ENCODE measurements at regions not wholly inside any gene's neighbourhood (a gene's known extent, or its start where the extent isn't known, plus 50 kb on each side); places are given as distances from the start of the nearest gene placed in this dataset.

DNA sequence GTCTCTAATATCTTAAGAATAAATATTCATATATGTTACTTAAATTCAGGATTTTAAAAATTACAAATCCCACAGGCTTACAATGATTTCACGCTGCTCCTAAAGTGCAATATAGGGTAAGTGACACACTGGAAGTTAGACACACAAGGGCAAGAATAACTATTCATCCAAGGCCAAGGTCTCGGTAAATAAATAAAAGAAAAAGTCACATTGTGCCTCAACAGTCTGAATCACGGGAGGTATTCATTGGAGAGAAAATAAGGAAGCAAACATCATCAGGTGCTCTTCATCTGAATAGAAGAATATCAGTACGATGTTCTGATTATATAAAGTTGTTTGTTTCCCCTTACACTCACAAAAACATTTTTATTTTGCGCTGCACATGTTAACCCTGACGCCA, 820.2 kb downstream of the TRIB2 start (continued):
- TF ChIP-seq, protein P1, sequence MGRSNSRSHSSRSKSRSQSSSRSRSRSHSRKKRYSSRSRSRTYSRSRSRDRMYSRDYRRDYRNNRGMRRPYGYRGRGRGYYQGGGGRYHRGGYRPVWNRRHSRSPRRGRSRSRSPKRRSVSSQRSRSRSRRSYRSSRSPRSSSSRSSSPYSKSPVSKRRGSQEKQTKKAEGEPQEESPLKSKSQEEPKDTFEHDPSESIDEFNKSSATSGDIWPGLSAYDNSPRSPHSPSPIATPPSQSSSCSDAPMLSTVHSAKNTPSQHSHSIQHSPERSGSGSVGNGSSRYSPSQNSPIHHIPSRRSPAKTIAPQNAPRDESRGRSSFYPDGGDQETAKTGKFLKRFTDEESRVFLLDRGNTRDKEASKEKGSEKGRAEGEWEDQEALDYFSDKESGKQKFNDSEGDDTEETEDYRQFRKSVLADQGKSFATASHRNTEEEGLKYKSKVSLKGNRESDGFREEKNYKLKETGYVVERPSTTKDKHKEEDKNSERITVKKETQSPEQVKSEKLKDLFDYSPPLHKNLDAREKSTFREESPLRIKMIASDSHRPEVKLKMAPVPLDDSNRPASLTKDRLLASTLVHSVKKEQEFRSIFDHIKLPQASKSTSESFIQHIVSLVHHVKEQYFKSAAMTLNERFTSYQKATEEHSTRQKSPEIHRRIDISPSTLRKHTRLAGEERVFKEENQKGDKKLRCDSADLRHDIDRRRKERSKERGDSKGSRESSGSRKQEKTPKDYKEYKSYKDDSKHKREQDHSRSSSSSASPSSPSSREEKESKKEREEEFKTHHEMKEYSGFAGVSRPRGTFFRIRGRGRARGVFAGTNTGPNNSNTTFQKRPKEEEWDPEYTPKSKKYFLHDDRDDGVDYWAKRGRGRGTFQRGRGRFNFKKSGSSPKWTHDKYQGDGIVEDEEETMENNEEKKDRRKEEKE (IDR thresholded peaks at IDR 0.05), result no peak
- TF ChIP-seq EGR1 (IDR thresholded peaks at IDR 0.05; ENCODE audit: borderline replicate concordance in 1 of 2, low read depth in 2 of 2, low read length in 2 of 2), result no peak
- TF ChIP-seq STAT3 (IDR thresholded peaks at IDR 0.05; ENCODE audit: low read depth, low read length), result no peak
- no peak for TF ChIP-seq ASH2L (IDR thresholded peaks at IDR 0.05; ENCODE audit: borderline replicate concordance, low read depth)
- TF ChIP-seq SMARCA5 (IDR thresholded peaks at IDR 0.05), result no peak
- no peak for TF ChIP-seq CREM (IDR thresholded peaks at IDR 0.05; ENCODE audit: low read depth)
- TF ChIP-seq RB1 (IDR thresholded peaks at IDR 0.05; ENCODE audit: borderline replicate concordance), result no peak
- TF ChIP-seq ZBTB40 (IDR thresholded peaks at IDR 0.05; ENCODE audit: borderline replicate concordance), result no peak
- TF ChIP-seq, protein P2, sequence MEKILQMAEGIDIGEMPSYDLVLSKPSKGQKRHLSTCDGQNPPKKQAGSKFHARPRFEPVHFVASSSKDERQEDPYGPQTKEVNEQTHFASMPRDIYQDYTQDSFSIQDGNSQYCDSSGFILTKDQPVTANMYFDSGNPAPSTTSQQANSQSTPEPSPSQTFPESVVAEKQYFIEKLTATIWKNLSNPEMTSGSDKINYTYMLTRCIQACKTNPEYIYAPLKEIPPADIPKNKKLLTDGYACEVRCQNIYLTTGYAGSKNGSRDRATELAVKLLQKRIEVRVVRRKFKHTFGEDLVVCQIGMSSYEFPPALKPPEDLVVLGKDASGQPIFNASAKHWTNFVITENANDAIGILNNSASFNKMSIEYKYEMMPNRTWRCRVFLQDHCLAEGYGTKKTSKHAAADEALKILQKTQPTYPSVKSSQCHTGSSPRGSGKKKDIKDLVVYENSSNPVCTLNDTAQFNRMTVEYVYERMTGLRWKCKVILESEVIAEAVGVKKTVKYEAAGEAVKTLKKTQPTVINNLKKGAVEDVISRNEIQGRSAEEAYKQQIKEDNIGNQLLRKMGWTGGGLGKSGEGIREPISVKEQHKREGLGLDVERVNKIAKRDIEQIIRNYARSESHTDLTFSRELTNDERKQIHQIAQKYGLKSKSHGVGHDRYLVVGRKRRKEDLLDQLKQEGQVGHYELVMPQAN (conservative IDR thresholded peaks at IDR 0.05), result no peak
